DND-41 (cell line): ENCODE measurements at regions not wholly inside any gene's neighbourhood (a gene's known extent, or its start where the extent isn't known, plus 50 kb on each side); places are given as distances from the start of the nearest gene placed in this dataset.
"Not testable (repeated sequence)": the region's sequence is repeated elsewhere in the genome, so short reads cannot be mapped to it uniquely, and the experiment has no call there.

Experiments
- ATAC-seq: fragments of 200-7000 bp; cut with Tn5 transposase; 3 replicates; pipeline ENCODE4 v1.9.1; 2021; ENCODE audit warnings: low read depth; ENCODE audit not compliant: insufficient read depth
- DNase-seq: peaks from one replicate; pipeline ENCODE4 v3.0.0-alpha.2; 2020
- H2AFZ ChIP-seq: 2 replicates; pipeline ENCODE4 v1.6.0; 2012; ENCODE audit warnings: low read depth, low read length
- H3K27ac ChIP-seq: 2 replicates; pipeline ENCODE4 v1.5.1; 2012; ENCODE audit warnings: low read length, inconsistent platforms
- H3K27me3 ChIP-seq: fragments of 200-600 bp; sonication (generic); 2 replicates; pipeline ENCODE4 v1.6.0; 2012; ENCODE audit warnings: low read length, mild to moderate bottlenecking, inconsistent platforms; ENCODE audit not compliant: insufficient read depth, poor library complexity
- H3K36me3 ChIP-seq: 2 replicates; pipeline ENCODE4 v1.5.1; 2012; ENCODE audit warnings: low read length, inconsistent platforms; ENCODE audit not compliant: insufficient read depth
- H3K4me1 ChIP-seq: 2 replicates; pipeline ENCODE4 v1.5.1; 2012; ENCODE audit warnings: mild to moderate bottlenecking, low read length; ENCODE audit not compliant: insufficient read depth
- H3K4me2 ChIP-seq: 2 replicates; pipeline ENCODE4 v1.6.0; 2012; ENCODE audit warnings: mild to moderate bottlenecking, moderate library complexity, low read length, inconsistent platforms; ENCODE audit not compliant: insufficient read depth
- H3K4me3 ChIP-seq, 2 experiments: fragments of 200-600 bp in 1 of 2; shearing (Covaris generic) in 1 of 2; 2 replicates each; pipeline ENCODE4 v1.5.1; 2012 to 2016; ENCODE audit warnings: inconsistent platforms in 2 of 2, low read length in 2 of 2, mild to moderate bottlenecking in 2 of 2, low read depth in 1 of 2, moderate library complexity in 1 of 2
- H3K79me2 ChIP-seq: 2 replicates; pipeline ENCODE4 v1.6.0; 2012; ENCODE audit warnings: low read length, inconsistent platforms; ENCODE audit not compliant: insufficient read depth
- H3K9ac ChIP-seq: 2 replicates; pipeline ENCODE4 v1.6.0; 2012; ENCODE audit warnings: low read depth, mild to moderate bottlenecking, inconsistent platforms, low read length, moderate library complexity
- H3K9me3 ChIP-seq: 2 replicates; pipeline ENCODE4 v1.5.1; 2012; ENCODE audit warnings: low read length, moderate library complexity, mild to moderate bottlenecking, inconsistent platforms; ENCODE audit not compliant: insufficient read depth, severe bottlenecking
- H4K20me1 ChIP-seq: 2 replicates; pipeline ENCODE4 v1.6.0; 2012; ENCODE audit warnings: low read length; ENCODE audit not compliant: insufficient read depth
- EZH2 ChIP-seq: IDR thresholded peaks from 3 replicates; pipeline ENCODE4 v1.6.1; 2012; ENCODE audit warnings: borderline replicate concordance, low read depth, mild to moderate bottlenecking, moderate library complexity, low read length, inconsistent platforms; ENCODE audit not compliant: severe bottlenecking
- TF ChIP-seq, protein P1 (sequence below): IDR thresholded peaks from 2 replicates; pipeline ENCODE4 v1.5.1; 2012; ENCODE audit warnings: borderline replicate concordance, low read length, moderate library complexity, mild to moderate bottlenecking; ENCODE audit not compliant: poor library complexity, severe bottlenecking; ENCODE audit errors: extremely low read depth

GRCh38 chr22:35158336-35158735 is 92.4 kb downstream of the ISX start:
- no peaks in the 10 kb centered on the region for H3K79me2 ChIP-seq
- H3K27ac ChIP-seq = no peak overlapping the region
- H4K20me1 ChIP-seq = no peaks in the 10 kb centered on the region
- ATAC-seq = no peak
- no peak overlapping the region for H2AFZ ChIP-seq
- no peak overlapping the region for H3K9ac ChIP-seq
- no peaks in the 10 kb centered on the region for H3K9me3 ChIP-seq
- no peak for DNase-seq
- no peak overlapping the region for H3K4me3 ChIP-seq
- no peaks in the 10 kb centered on the region for H3K4me1 ChIP-seq
- no peaks in the 10 kb centered on the region for H3K27me3 ChIP-seq
- H3K36me3 ChIP-seq = no peaks in the 10 kb centered on the region
- H3K4me2 ChIP-seq = no peak overlapping the region
- TF ChIP-seq, protein P1, sequence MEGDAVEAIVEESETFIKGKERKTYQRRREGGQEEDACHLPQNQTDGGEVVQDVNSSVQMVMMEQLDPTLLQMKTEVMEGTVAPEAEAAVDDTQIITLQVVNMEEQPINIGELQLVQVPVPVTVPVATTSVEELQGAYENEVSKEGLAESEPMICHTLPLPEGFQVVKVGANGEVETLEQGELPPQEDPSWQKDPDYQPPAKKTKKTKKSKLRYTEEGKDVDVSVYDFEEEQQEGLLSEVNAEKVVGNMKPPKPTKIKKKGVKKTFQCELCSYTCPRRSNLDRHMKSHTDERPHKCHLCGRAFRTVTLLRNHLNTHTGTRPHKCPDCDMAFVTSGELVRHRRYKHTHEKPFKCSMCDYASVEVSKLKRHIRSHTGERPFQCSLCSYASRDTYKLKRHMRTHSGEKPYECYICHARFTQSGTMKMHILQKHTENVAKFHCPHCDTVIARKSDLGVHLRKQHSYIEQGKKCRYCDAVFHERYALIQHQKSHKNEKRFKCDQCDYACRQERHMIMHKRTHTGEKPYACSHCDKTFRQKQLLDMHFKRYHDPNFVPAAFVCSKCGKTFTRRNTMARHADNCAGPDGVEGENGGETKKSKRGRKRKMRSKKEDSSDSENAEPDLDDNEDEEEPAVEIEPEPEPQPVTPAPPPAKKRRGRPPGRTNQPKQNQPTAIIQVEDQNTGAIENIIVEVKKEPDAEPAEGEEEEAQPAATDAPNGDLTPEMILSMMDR = no peak
- TF ChIP-seq EZH2 = no peak

GRCh38 chr22:35159343-35159742 is 93.4 kb downstream of the ISX start:
- Histone ChIP-seq H3K9ac (no peak overlapping the region), H3K36me3 (no peaks in the 10 kb centered on the region), H3K4me3 (no peak overlapping the region), H3K27me3 (no peaks in the 10 kb centered on the region), H3K4me1 (no peaks in the 10 kb centered on the region), H2AFZ (no peak overlapping the region), H3K4me2 (no peak overlapping the region), H3K9me3 (no peaks in the 10 kb centered on the region), H3K27ac (no peak overlapping the region), H3K79me2 (no peaks in the 10 kb centered on the region), H4K20me1 (no peaks in the 10 kb centered on the region)
- ATAC-seq (no peak), DNase-seq (no peak)
- TF ChIP-seq, protein P1 = no peak
- no peak for TF ChIP-seq EZH2

GRCh38 chr22:35160268-35160667 is 94.3 kb downstream of the ISX start:
- H4K20me1 ChIP-seq = no peaks in the 10 kb centered on the region
- H3K36me3 ChIP-seq = no peaks in the 10 kb centered on the region
- no peak overlapping the region for H3K27ac ChIP-seq
- H3K4me3 ChIP-seq = no peak overlapping the region
- TF ChIP-seq, protein P1 = no peak
- no peaks in the 10 kb centered on the region for H3K9me3 ChIP-seq
- H2AFZ ChIP-seq = peak overlapping the region; percentile 2; the same call in 1 of the 2 replicates
- H3K79me2 ChIP-seq = no peaks in the 10 kb centered on the region
- no peaks in the 10 kb centered on the region for H3K4me1 ChIP-seq
- no peak overlapping the region for H3K9ac ChIP-seq
- H3K27me3 ChIP-seq = no peaks in the 10 kb centered on the region
- no peak overlapping the region for H3K4me2 ChIP-seq
- ATAC-seq = no peak
- DNase-seq = no peak

DNA sequence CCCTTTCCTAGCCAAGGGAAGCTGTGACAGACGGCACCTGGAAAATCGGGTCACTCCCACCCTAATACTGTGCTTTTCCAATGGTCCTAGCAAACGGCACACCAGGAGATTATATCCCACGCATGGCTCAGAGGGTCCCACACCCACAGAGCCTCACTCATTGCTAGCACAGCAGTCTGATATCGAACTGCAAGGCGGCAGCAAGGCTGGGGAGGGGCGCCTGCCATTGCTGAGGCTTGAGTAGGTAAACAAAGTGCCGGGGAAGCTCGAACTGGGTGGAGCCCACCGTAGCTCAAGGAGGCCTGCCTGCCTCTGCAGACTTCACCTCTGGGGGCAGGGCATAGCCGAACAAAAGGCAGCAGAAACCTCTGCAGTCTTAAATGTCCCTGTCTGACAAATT is 91.4 kb upstream of the HMGXB4 start:
- not testable (repeated sequence) for ATAC-seq, H3K9ac ChIP-seq, H3K36me3 ChIP-seq, H3K4me2 ChIP-seq, H3K27ac ChIP-seq, H3K4me1 ChIP-seq, H3K4me3 ChIP-seq, H3K27me3 ChIP-seq, H4K20me1 ChIP-seq, H2AFZ ChIP-seq, H3K9me3 ChIP-seq, H3K79me2 ChIP-seq, DNase-seq
